Smooth muscle cell of the brain vasculature (primary cell): ENCODE measurements at regions not wholly inside any gene's neighbourhood (a gene's known extent, or its start where the extent isn't known, plus 50 kb on each side); places are given as distances from the start of the nearest gene placed in this dataset.
"Not testable (repeated sequence)": the region's sequence is repeated elsewhere in the genome, so short reads cannot be mapped to it uniquely, and the experiment has no call there.

Experiments
- DNase-seq: peaks from one replicate; pipeline ENCODE4 v3.0.0-alpha.2; 2012; ENCODE audit warnings: low read depth, low spot score

GRCh38 chr12:47610686-47611252 lies 95.1 kb downstream of the RPAP3 start:
- DNase-seq: no peak

- no peak for DNase-seq
Observed at GRCh38 chr12:47609806-47610205, 96.0 kb downstream of the RPAP3 start.

GRCh38 chr12:47608671-47609070 lies 97.2 kb downstream of the RPAP3 start:
- not testable (repeated sequence) for DNase-seq

- no peak for DNase-seq
Observed at GRCh38 chr12:47604221-47604873, 101.5 kb downstream of the RPAP3 start.

- no peak for DNase-seq
Observed at GRCh38 chr12:47602949-47603558, 102.8 kb downstream of the RPAP3 start.

GRCh38 chr12:47602325-47602724 lies 103.5 kb downstream of the RPAP3 start:
- DNase-seq: no peak

- no peak for DNase-seq
Observed at GRCh38 chr12:47601071-47601470, 104.8 kb downstream of the RPAP3 start.

GRCh38 chr12:47591795-47592194 lies 114.0 kb downstream of the RPAP3 start:
- DNase-seq: no peak

- DNase-seq: no peak
Observed at GRCh38 chr12:47591361-47591791, 114.5 kb downstream of the RPAP3 start.

GRCh38 chr12:47590771-47591360 lies 115.0 kb downstream of the RPAP3 start:
- no peak for DNase-seq

- DNase-seq: no peak
Observed at GRCh38 chr12:47586952-47587669, 118.7 kb downstream of the RPAP3 start.

GRCh38 chr12:47585507-47585906 lies 120.3 kb downstream of the RPAP3 start:
- DNase-seq: no peak

- DNase-seq: no peak
Observed at GRCh38 chr12:47578836-47579235, 127.0 kb downstream of the RPAP3 start.

- DNase-seq: no peak
Observed at GRCh38 chr12:47577206-47577989, 128.4 kb downstream of the RPAP3 start.

GRCh38 chr12:47576289-47576945 lies 129.4 kb downstream of the RPAP3 start:
- no peak for DNase-seq

GRCh38 chr12:47574252-47575021 lies 131.4 kb downstream of the RPAP3 start:
- DNase-seq: no peak

- DNase-seq: no peak
Observed at GRCh38 chr12:47573146-47573659, 132.6 kb downstream of the RPAP3 start.

GRCh38 chr12:47570151-47570550 lies 135.7 kb downstream of the RPAP3 start:
- DNase-seq: no peak

GRCh38 chr12:47562201-47562600 lies 143.6 kb downstream of the RPAP3 start:
- no peak for DNase-seq

GRCh38 chr12:47561746-47562145 lies 144.1 kb downstream of the RPAP3 start:
- no peak for DNase-seq
